Mononuclear cell (primary cell): ENCODE measurements at regions not wholly inside any gene's neighbourhood (a gene's known extent, or its start where the extent isn't known, plus 50 kb on each side); places are given as distances from the start of the nearest gene placed in this dataset.

Experiments
- H3K27me3 ChIP-seq: 2 replicates; pipeline ENCODE4 v1.6.0; 2011; ENCODE audit warnings: low read length, control low read depth; ENCODE audit not compliant: insufficient read depth
- H3K4me1 ChIP-seq: 2 replicates; pipeline ENCODE4 v1.5.1; 2011; ENCODE audit warnings: mild to moderate bottlenecking, low read length, control low read depth; ENCODE audit not compliant: insufficient read depth
- H3K4me3 ChIP-seq: 2 replicates; pipeline ENCODE4 v1.5.1; 2011; ENCODE audit warnings: mild to moderate bottlenecking, low read length, moderate library complexity
- H3K9me3 ChIP-seq: 2 replicates; pipeline ENCODE4 v1.5.1; 2011; ENCODE audit warnings: low read depth, mild to moderate bottlenecking, control low read depth, low read length

GRCh38 chr5:39494107-39494510, 69.3 kb upstream of the DAB2 start:
- peaks cover 22% of the 10 kb centered on the region for H3K9me3 ChIP-seq
- H3K27me3 ChIP-seq: no peaks in the 10 kb centered on the region
- no peaks in the 10 kb centered on the region for H3K4me1 ChIP-seq
- H3K4me3 ChIP-seq: no peak overlapping the region

- H3K9me3 ChIP-seq: peaks cover 22% of the 10 kb centered on the region
- no peaks in the 10 kb centered on the region for H3K4me1 ChIP-seq
- H3K4me3 ChIP-seq: no peak overlapping the region
- H3K27me3 ChIP-seq: peaks cover 2% of the 10 kb centered on the region
Measured at GRCh38 chr5:39491210-39491609, 66.4 kb upstream of the DAB2 start.

- H3K27me3 ChIP-seq: peaks cover 2% of the 10 kb centered on the region
- no peaks in the 10 kb centered on the region for H3K4me1 ChIP-seq
- peaks cover 22% of the 10 kb centered on the region for H3K9me3 ChIP-seq
- no peak overlapping the region for H3K4me3 ChIP-seq
Measured at GRCh38 chr5:39489263-39489662, 64.5 kb upstream of the DAB2 start.

GRCh38 chr5:39486790-39487189, 62.0 kb upstream of the DAB2 start:
- Histone ChIP-seq H3K4me1 (no peaks in the 10 kb centered on the region), H3K27me3 (peaks cover 2% of the 10 kb centered on the region), H3K9me3 (peaks cover 22% of the 10 kb centered on the region), H3K4me3 (no peak overlapping the region)

- H3K4me1 ChIP-seq: no peaks in the 10 kb centered on the region
Measured at GRCh38 chr5:39486361-39486760, 61.6 kb upstream of the DAB2 start.

GRCh38 chr5:39485079-39485478, 60.3 kb upstream of the DAB2 start:
- Histone ChIP-seq H3K9me3 (peaks cover 7% of the 10 kb centered on the region), H3K4me1 (no peaks in the 10 kb centered on the region), H3K4me3 (no peak overlapping the region), H3K27me3 (peaks cover 2% of the 10 kb centered on the region)

More at GRCh38 chr5:39486361-39486760, 61.6 kb upstream of the DAB2 start:
- Histone ChIP-seq H3K27me3 (peaks cover 2% of the 10 kb centered on the region), H3K9me3 (peaks cover 20% of the 10 kb centered on the region), H3K4me3 (no peak overlapping the region)

GRCh38 chr5:39484673-39485072, 59.9 kb upstream of the DAB2 start:
- H3K4me3 ChIP-seq: no peak overlapping the region
- H3K9me3 ChIP-seq: peaks cover 3% of the 10 kb centered on the region
- H3K4me1 ChIP-seq: no peaks in the 10 kb centered on the region
- H3K27me3 ChIP-seq: peaks cover 2% of the 10 kb centered on the region

GRCh38 chr5:39482098-39482497, 57.3 kb upstream of the DAB2 start:
- H3K4me1 ChIP-seq: no peaks in the 10 kb centered on the region
- peaks cover 2% of the 10 kb centered on the region for H3K27me3 ChIP-seq
- no peaks in the 10 kb centered on the region for H3K9me3 ChIP-seq
- H3K4me3 ChIP-seq: no peak overlapping the region

GRCh38 chr5:39479537-39479936, 54.8 kb upstream of the DAB2 start:
- H3K9me3 ChIP-seq: no peaks in the 10 kb centered on the region
- H3K27me3 ChIP-seq: no peaks in the 10 kb centered on the region

GRCh38 chr5:39478863-39479262, 54.1 kb upstream of the DAB2 start:
- no peaks in the 10 kb centered on the region for H3K9me3 ChIP-seq
- no peak overlapping the region for H3K4me3 ChIP-seq

More at GRCh38 chr5:39479537-39479936, 54.8 kb upstream of the DAB2 start:
- no peak overlapping the region for H3K4me3 ChIP-seq
- peaks cover 4% of the 10 kb centered on the region for H3K4me1 ChIP-seq

GRCh38 chr5:39476843-39477220, 52.1 kb upstream of the DAB2 start:
- peaks cover 4% of the 10 kb centered on the region for H3K4me1 ChIP-seq
- H3K9me3 ChIP-seq: no peaks in the 10 kb centered on the region
- no peaks in the 10 kb centered on the region for H3K27me3 ChIP-seq
- no peak overlapping the region for H3K4me3 ChIP-seq

More at GRCh38 chr5:39478863-39479262, 54.1 kb upstream of the DAB2 start:
- peaks cover 4% of the 10 kb centered on the region for H3K4me1 ChIP-seq
- no peaks in the 10 kb centered on the region for H3K27me3 ChIP-seq

GRCh38 chr5:39475881-39476842, 51.4 kb upstream of the DAB2 start:
- Histone ChIP-seq H3K9me3 (no peaks in the 10 kb centered on the region), H3K27me3 (no peaks in the 10 kb centered on the region), H3K4me3 (no peak overlapping the region), H3K4me1 (peaks cover 4% of the 10 kb centered on the region)

- H3K4me1 ChIP-seq: peaks cover 11% of the 10 kb centered on the region
- no peak overlapping the region for H3K4me3 ChIP-seq
- no peaks in the 10 kb centered on the region for H3K27me3 ChIP-seq
- H3K9me3 ChIP-seq: no peaks in the 10 kb centered on the region
Measured at GRCh38 chr5:39475159-39475571, 50.4 kb upstream of the DAB2 start.
